GM18511 (cell line): ENCODE measurements at regions not wholly inside any gene's neighbourhood (a gene's known extent, or its start where the extent isn't known, plus 50 kb on each side); places are given as distances from the start of the nearest gene placed in this dataset.

Source experiments
- ATAC-seq: cut with Tn5 transposase; IDR thresholded peaks from one replicate; pipeline ENCODE4 v1.9.1; 2021; ENCODE audit warnings: mild to moderate bottlenecking, moderate library complexity; ENCODE audit not compliant: unreplicated experiment

DNA sequence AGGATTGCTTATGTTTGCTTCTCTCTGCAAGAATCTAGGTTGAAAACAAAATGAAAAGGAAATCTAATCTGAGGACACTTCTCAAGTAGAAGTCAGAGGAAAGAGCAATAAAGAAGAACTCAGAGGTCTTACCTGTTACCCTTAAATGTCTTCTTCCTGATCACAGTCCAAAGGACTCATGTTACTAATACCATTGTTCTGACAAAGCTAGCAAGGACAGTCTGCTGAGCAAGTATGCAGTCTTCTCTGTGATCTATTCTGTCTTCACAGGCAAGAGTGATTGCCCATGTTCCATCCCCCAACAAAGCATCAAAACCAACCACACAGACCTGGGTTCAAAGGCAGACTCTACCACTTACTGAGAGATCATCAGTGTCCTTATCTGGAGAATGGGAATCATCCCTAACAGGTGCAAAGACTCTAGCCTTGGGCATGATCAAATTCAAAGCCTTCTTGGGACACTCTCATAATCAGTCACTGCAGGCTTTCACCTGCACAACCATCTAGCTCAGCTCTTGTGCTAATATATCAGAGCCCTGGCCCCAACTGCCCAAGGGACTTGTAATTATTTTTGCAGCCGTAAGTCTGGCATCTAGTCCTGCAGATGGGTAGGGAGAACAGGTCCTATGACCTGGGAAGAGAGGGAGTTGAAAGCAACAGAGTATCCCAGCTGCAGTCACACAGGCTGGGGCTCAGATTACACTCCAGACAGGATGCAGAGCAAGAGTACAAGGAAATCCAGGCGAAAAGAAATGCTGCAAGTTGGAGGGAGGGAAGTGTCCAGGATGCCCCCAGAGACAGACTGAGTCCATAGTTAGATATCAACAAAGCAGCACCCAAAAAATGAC is 97.9 kb upstream of the NUDT4 start:
- no peak for ATAC-seq

- ATAC-seq: no peak
These were observed 90.6 kb upstream of the NUDT4 start for GRCh38 chr12:93287149-93287548.

DNA sequence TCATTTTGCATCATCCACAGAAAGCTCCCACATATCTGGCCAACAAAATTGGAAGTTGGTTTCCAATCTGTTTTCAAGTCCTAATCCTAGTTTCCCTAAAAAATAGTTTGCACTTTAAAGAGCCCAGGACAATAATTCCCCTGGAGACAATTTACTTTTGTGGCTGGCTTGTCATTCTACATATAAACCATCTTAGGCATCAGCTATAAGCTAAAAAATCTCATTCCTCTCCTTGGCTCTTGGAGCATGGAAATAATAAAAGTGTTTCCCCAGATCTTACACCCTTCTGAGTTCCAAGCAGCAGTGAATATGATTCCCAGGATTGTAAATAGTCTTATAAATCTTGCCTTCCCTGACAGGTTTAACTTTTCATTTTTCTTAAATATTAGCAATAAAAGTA is 89.1 kb upstream of the NUDT4 start:
- ATAC-seq: no peak

DNA sequence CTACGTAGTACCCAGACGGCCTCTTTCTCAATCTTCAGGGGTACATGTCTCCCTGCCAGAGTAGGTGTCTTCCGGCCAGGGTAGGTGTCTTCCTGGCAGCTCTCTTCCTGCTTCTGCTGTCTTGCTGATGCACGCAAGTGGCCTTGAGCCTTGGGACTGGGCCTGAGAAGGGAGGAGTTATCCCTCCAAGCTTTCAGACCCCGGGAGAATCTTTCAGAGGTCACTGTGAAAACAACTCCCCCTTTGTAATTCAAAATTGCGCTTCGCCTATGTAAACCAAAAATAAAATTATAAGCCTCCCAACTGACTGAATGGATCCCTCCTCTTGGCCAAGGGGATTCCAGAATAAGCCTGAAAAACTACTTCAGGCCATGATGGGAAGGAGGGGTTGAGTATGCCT is 87.3 kb upstream of the NUDT4 start:
- ATAC-seq: no peak

DNA sequence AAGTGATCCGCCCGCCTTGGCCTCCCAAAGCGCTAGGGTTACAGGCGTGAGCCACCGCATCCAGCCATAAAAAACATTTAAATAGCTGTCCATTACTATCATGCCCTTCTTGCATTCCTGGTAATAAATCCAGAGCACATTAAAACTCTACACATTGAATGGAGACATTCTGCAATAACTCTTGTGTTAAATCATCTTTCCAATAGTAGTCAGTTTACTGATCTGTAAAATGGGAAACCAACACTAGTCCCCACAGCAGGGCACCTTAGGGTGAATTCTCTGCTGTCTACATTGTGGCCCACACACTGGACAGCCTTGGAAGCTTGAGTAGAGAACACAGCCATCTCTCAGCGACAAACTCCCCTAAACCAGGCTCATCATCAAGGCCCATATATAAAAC is 85.5 kb upstream of the NUDT4 start:
- no peak for ATAC-seq

DNA sequence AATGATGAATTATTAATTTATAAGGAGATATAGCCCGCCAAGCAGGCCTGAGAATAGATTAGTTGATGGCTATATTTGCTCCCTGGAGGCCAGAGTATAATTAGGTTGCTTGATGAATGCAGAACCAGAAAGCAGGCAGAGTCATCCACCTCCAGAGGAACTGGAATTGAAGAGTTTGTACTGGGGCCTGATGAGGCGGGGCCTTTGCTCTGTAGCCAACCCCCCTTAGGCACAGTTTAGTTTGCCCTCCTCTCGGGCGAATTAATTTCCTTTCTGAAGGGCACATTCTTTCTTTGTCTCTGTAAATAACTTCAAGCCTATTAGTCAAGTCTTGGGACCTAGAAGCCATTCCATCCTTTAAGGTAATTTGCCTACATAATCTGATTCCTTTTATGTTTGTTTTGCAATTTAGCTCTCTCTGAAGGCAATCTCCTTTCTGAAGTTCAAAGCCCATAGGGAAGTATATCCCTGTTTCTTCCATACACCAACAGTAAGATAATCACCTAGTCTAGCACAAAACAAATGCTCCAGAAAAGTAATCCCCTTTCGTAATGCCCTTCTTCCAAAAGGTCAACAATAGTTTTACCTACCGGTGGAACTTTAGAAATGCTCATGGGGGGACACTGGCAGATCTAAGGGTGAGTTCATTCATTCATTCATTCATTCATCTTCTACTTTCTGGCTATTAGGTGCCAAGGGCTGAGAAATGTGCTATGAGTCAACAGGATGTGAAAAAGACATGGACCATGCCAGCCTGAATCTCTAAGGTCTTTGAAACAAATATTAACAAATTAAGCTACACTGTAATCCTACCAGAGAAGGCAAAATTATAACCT is 84.8 kb upstream of the NUDT4 start:
- ATAC-seq: no peak

- peak; percentile 92 for ATAC-seq
These were observed 80.7 kb upstream of the NUDT4 start for GRCh38 chr12:93297032-93297431.

DNA sequence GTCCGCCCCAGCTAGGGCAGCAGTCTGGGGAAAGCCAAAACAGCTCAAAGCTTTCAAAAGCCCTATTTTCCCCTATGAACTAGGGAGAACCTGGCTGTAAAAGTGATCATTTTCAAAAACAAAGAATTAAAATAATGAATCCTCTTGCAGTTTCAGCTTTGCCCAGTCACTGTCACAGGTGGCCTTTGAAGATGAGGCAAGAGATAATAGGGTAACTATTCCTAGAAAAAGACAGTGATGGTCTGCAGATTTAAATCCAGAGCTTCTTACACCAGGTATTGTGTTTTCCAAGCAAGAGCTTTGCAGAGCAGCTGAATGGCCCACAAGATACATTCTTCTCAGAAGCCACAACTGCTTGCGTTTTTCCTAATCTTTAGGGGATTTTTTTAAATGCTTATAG is 80.2 kb upstream of the NUDT4 start:
- ATAC-seq: peak; percentile 24

DNA sequence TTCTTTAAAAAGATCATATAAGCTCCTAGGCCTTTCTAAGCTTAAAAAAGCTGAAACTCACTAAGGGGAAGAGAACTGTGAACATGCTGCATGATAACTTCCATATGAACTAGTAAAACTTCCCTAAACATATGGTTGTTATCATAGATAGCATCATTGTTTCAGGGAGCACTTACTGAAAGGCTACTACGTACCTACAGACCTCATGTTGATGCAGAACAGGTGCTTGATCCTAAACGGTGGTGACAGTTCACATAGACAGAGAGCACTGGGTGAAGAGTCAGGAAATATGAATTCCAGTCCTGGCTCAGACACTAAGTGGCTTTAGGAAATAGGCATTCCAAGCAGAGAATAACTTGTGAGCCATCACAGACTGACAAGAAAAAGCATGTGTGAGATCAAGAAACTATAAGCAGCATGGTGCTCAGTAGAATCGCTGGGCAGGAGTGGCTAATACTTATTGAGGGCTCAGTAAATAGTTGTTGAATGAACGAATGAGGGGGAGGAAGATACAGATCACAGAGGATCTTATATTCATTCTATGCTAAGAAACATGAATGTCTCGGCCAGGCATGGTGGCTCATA is 78.4 kb upstream of the NUDT4 start:
- ATAC-seq: no peak

DNA sequence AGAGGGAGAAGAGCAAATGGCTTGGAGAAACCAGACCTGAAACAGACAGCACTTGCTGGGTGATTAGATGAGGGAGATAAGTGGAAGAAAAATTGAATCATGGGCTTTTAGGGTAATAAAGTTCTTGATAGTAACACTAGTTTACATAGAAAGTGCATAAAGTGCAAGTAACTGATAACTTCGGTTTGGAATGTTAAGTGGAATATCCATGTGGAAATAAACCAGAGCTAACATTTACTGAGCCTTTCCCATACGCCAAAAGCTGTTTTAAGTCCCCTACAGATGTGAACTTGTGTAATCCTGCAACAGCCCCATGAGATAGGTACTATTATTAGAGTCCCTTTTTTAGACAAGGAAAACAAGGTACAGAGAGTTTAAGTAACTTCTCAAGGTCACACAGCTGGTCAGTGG is 77.1 kb upstream of the NUDT4 start:
- no peak for ATAC-seq

DNA sequence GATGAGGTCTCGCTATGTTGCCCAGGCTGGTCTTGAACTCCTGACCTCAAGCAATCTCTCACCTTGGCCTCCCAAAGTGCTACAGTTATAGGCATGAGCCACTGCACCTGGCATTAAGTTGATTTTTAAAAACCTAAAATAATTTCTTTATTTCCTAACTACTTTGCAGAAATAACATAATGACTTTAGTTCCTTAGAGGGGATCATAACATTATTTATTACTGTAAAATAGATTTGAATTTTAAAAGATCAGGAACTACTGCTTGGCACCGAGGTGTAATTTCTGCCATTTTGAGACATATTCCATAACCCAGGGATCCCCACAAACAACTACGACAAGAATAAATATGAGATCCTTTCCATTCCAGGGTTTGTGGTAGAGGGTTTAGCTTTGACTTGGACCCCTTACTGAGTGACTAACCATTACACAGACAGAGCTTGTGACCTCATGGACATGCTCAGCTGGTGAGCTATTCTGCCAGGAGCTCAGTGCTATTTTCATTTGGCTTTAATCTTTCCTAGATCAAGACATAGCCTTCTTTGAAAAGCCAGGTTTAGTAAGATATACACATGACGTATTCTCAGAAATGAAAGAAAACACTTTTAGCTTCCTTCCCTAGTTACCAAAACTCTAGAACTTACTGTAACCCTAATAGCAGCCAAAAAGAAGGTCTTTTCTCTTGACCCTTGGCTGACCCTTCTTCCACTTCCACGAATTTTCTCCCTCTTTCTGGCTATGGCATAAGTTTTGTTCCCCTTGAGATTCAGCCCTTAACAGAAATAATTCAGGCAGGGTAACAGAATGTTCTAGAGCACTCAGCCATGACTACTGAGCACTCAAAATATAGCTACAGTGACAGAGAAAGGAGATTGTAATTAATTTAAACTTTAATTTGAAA is 75.1 kb upstream of the NUDT4 start:
- no peak for ATAC-seq

GRCh38 chr12:93306636-93307035 is 71.1 kb upstream of the NUDT4 start:
- ATAC-seq: no peak

DNA sequence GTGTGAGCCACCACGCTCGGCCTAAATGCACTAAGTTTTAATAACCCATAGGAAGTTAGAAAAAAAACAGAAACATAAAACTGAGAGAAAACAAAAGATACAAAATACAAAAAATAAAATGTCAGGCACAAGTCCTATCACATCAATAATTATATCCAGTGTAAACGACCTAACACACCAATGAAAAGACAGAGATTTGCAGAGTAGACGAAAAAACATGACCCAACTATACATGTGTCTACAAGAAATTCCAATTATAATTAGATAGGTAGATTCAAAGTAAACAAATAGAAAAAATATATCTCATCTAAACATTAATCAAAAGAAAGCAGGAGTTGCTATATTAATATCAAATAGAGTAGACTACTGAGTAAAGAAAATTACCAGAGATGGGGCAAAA is 69.4 kb upstream of the NUDT4 start:
- ATAC-seq: no peak

DNA sequence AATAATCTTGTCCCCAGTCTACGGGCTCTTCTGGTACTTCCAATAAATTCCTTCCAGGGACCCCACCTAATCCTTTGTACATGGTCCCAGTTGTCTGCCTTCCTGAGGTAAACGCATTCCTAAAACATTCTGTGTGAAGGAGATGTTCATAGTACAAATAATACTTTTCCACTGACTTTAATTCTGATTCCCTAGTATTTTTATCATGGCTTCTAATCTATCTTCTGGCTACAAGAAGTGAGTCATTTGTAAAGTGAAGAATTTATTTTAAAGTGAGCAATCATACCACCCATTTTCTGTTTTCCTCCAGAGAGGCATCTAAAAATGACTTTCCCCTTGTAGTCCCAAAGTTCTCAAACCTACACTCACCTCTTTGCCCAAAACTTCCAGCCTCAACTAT is 65.9 kb upstream of the NUDT4 start:
- no peak for ATAC-seq

DNA sequence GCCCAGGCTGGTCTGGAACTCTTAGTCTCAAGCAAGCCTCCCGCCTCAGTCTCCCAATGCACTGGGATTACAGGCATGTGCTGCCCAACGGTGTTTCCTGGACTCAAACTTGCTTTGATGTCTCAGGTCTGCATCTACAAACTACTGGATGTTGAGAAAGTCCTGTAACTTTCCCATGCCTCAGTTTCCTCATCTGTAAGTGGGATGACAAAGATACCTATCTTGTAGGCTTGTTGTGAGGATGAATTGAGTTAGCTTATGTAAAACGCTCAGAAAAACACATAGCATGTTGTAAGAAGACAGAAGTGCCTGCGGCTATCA is 63.6 kb upstream of the NUDT4 start:
- no peak for ATAC-seq

DNA sequence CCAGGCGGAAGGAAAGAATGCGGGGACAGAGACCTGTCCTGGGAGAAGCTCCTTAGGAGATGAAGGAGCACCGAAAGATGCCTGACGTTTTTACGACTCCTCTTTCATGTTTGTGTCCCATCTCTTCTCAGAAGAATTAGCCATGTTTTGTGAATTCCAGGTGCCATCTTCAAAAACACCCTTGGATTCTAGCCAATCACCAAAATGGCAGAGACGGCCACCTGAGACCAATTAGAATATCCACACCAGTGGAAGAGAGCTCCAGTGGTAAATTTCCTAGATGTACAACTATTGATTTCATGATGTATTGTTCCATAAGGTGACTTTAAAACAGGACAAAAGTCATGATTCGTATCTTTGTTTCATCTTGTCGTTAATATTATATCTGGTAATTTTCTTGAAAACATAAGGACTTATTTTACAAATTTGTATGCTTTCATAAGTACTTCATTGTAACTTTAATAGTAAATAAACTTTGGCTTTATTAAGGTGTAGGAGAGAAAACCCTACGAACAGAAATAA is 62.3 kb upstream of the NUDT4 start:
- ATAC-seq: no peak

DNA sequence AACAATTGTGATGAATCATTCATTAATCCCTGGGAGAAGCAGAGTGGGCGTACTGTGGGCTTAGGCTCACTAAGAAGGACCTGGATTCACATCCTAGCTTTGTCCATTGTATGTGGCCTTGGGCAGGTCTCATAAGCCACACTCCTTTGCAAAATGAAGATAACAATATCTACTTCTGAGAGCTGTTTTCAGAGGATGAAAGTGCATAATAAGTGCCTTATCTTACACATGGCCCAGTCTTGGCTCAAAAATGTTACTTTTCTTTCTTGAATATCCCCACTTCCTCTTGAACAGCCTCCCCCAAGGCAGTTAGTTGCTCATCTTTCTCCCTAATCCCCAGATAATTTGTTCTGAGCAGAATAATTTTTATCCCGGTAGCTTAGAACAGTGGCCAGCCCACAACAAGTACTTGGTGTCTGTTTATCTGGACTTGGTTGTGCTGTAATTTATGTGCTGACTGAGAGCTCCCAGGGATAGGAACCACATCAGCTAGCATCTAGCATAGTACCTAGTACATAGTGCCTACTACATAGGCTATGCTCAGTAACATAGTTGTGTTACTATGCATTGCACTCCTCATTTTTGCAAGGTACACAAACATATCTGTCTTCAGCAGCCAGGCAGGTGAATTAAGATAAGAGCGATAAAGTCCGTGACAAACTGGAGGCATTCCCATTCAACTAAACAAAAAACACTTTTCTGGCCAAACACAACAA is 61.7 kb upstream of the NUDT4 start:
- ATAC-seq: no peak

GRCh38 chr12:93316623-93316971 is 61.1 kb upstream of the NUDT4 start:
- ATAC-seq: no peak

GRCh38 chr12:93317227-93317626 is 60.5 kb upstream of the NUDT4 start:
- no peak for ATAC-seq
